C4-2B (cell line): ENCODE measurements at regions not wholly inside any gene's neighbourhood (a gene's known extent, or its start where the extent isn't known, plus 50 kb on each side); places are given as distances from the start of the nearest gene placed in this dataset.

Experiments
- H3K27ac ChIP-seq: fragments of 450-650 bp; 2 replicates; pipeline ENCODE4 v1.5.1; 2017
- ZFX ChIP-seq: fragments of 450-650 bp; IDR thresholded peaks from 2 replicates; pipeline ENCODE4 v1.6.1; 2017
- TF ChIP-seq, protein P1 (sequence below): fragments of 450-650 bp; conservative IDR thresholded peaks from 2 replicates; pipeline ENCODE4 v1.5.1; 2017; ENCODE audit warnings: mild to moderate bottlenecking

DNA sequence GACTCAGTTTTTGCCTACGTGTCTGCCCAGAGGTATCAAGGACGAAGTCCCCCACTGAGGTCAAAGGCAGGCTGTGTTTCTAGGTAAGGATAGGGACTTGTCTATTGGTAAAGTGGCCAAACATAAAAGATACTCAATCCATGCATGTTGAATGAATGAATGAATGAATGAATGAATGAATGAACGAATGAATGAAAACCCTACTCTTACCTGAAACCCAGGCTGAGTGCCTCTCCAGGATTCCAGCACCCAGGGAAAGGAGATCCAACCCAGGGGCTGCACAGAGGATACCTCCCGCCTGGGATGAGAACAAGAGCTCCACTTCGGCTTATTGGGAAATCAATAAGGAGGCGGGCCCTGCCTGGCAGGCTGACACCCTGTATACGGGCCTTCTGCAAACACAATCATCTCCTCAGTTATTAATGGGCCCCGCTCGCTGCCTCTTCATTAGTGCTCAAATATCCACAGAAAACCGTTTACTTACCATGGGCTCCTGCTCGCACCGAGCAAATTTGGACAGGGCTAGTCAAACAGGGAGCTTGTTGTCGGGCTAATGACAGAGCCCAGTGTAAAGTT, 177.4 kb downstream of the BUD13 start:
- no peak for TF ChIP-seq ZFX
- TF ChIP-seq, protein P1, sequence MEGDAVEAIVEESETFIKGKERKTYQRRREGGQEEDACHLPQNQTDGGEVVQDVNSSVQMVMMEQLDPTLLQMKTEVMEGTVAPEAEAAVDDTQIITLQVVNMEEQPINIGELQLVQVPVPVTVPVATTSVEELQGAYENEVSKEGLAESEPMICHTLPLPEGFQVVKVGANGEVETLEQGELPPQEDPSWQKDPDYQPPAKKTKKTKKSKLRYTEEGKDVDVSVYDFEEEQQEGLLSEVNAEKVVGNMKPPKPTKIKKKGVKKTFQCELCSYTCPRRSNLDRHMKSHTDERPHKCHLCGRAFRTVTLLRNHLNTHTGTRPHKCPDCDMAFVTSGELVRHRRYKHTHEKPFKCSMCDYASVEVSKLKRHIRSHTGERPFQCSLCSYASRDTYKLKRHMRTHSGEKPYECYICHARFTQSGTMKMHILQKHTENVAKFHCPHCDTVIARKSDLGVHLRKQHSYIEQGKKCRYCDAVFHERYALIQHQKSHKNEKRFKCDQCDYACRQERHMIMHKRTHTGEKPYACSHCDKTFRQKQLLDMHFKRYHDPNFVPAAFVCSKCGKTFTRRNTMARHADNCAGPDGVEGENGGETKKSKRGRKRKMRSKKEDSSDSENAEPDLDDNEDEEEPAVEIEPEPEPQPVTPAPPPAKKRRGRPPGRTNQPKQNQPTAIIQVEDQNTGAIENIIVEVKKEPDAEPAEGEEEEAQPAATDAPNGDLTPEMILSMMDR: no peak
- no peak overlapping the region for H3K27ac ChIP-seq

DNA sequence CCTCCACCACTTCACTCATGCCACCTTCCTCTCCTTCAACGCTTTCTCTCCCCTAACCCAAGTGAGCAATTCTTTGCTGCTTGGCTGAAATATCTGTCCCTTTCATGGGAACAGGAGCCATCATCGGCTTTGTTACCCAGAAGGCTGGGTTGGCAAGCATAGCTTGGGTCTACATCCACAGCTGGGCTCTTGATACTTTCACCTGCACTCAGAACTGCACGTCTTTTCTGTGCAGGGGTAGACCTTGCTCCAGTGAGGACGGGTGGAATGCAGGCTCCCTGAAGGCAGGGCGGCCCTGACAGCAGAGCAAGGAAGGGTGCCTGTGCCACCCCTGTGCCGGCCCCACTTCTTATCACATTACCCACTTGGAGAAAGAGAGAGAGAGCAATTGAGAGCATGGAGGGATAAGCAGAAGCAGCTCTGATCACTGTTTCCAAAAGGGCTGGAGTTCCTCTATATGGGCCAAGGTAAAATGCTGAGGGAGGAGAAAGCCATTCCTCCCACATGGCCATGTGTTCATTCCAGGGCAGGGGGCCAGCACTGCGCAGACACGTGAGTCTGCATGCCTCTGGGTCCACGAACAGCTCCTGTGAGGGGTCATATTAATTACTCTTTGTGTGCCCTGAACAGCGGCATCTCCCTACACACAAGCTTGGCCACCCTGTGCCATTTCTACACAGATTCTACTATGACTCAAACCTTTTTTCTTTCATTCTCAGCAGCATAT, 181.8 kb downstream of the BUD13 start:
- H3K27ac ChIP-seq: no peak overlapping the region
- TF ChIP-seq, protein P1: no peak
- TF ChIP-seq ZFX: no peak

DNA sequence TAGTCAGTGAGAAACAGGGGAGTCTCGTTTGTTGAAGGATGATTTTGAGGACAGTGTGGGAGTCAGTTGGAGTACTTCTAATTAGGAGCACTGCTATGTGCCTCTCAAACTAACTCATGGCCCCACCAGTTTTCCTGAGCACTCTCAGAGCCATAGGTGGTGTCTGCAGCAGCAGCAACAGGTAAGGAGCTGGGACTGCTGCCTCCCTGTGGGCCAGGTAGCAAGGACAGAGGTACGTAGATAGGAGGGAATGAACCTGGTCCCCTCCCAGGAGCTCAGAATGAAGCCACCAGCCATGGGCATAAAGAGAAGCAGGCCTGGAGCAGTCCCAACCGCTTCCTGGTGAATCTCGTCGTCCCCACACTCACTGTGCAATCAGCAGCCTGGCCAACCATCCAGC, 183.4 kb downstream of the BUD13 start:
- TF ChIP-seq ZFX: no peak
- TF ChIP-seq, protein P1: no peak
- H3K27ac ChIP-seq: no peak overlapping the region

DNA sequence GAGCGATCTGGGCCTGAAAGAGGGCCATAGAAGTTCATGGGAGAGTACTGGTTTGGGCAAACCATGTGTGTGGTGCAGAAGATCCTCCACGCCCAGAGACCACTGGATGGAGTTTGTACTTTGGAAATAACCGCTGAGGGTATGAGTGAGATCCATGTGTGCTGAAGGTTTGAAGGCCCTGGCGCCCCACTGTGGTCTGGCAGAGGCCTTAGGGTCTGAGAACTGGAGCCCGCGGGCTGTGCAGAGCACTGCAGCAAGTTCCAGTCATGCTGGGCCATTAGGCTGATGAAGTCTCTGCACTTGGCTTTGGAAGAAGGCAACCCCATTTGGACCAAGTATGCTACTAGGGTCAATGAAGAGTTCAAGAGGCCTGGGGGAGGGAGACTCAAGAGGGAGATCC, 186.4 kb downstream of the BUD13 start:
- H3K27ac ChIP-seq: no peak overlapping the region
- no peak for TF ChIP-seq ZFX
- TF ChIP-seq, protein P1: no peak

DNA sequence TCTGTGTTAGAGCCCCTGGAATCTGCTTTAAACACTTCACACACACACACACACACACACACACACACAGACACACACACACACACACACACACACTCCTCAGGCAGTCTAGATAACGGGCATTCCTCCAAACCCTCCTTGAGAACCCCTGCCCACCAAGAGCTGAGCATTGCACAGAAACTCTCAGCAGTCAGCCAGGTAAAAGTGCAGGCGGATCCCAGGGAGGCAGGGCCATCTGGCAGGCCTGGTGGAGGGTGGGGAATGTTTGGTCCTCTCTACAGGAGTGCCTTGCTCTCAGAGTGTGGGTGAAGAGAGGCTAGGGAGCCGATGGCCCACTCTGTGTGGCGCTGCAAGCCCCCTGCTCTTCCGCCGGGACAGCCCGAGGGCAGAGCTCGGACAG, 190.2 kb downstream of the BUD13 start:
- H3K27ac ChIP-seq: no peak overlapping the region
- TF ChIP-seq, protein P1: no peak
- no peak for TF ChIP-seq ZFX

DNA sequence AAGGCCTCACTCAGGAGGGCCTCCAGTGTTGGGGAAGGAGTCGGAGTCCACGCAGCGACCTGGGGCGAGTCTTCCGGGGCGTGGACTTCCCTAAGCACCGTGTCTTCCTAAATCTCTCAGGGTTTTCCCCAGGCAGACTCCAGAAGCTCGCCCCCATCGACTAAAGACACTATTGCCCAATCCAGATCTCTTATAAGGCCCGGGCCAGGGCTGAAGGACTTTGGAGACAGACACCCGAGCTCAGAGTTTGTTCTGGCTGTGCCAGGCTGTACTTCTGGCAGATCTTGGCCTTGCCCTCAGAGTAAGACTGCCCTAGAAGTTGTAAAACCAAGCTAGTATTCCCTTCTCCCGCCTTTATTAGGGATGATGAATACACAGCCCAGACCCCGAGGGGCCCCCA, 191.4 kb downstream of the BUD13 start:
- H3K27ac ChIP-seq: no peak overlapping the region
- TF ChIP-seq, protein P1: no peak
- TF ChIP-seq ZFX: no peak

DNA sequence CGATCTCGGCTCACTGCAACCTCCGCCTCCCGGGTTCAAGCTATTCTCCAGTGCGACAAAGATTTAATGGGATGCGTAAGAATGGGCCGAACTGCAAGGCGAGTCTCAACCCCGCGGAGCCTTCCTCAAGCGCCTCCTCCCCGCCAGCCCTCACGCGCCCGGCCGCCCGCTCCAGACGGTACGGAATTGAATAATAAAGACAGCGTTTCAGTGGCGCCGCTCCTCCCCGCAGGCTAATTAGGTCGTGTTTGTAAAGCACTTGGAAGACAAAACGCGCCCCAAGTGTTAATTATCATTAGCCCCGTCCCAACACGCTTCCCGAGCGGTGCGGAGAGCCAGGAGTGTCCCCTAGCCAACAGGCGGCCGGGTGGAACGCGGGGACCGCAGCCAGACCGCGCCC, 192.0 kb downstream of the BUD13 start:
- no peak overlapping the region for H3K27ac ChIP-seq

More for the DNA sequence above, 192.0 kb downstream of the BUD13 start:
- TF ChIP-seq ZFX: no peak
- TF ChIP-seq, protein P1: no peak
